Immature natural killer cell (primary cell): ENCODE measurements at regions not wholly inside any gene's neighbourhood (a gene's known extent, or its start where the extent isn't known, plus 50 kb on each side); places are given as distances from the start of the nearest gene placed in this dataset.
A peak's percentile ranks its signal among the peaks of the same experiment; 100 is the strongest.

Experiments used
- DNase-seq, 3 donors: peaks; one replicate each; pipeline ENCODE4 v3.0.0; 2022; ENCODE audit warnings: mixed read lengths in 1 of 3
- H3K27ac Mint-ChIP-seq, 6 donors: one replicate each; pipeline ENCODE4 v1.8.0; 2020; ENCODE audit warnings: mixed read lengths in 6 of 6, mild to moderate bottlenecking in 5 of 6, inconsistent platforms in 4 of 6, moderate library complexity in 3 of 6
- H3K27me3 Mint-ChIP-seq, 3 donors: one replicate each; pipeline ENCODE4 v1.8.0; 2020 to 2021; ENCODE audit warnings: low read depth in 3 of 3, mild to moderate bottlenecking in 3 of 3, mixed read lengths in 3 of 3, moderate library complexity in 3 of 3, inconsistent platforms in 1 of 3
- H3K36me3 Mint-ChIP-seq, 3 donors: one replicate each; pipeline ENCODE4 v1.8.0; 2020; ENCODE audit warnings: mixed read lengths in 3 of 3, inconsistent platforms in 2 of 3, mild to moderate bottlenecking in 2 of 3
- H3K4me1 Mint-ChIP-seq, 2 donors: one replicate each; pipeline ENCODE4 v1.8.0; 2020; ENCODE audit warnings: inconsistent platforms in 2 of 2, mild to moderate bottlenecking in 2 of 2, mixed read lengths in 2 of 2, moderate library complexity in 1 of 2
- H3K4me3 Mint-ChIP-seq, 5 donors: one replicate each; pipeline ENCODE4 v1.8.0; 2020; ENCODE audit warnings: mild to moderate bottlenecking in 5 of 5, mixed read lengths in 5 of 5, inconsistent platforms in 3 of 5, moderate library complexity in 3 of 5
- H3K9me3 Mint-ChIP-seq, 6 donors: one replicate each; pipeline ENCODE4 v1.8.0; 2020; ENCODE audit warnings: mild to moderate bottlenecking in 6 of 6, mixed read lengths in 6 of 6, inconsistent platforms in 4 of 6, moderate library complexity in 3 of 6

DNA sequence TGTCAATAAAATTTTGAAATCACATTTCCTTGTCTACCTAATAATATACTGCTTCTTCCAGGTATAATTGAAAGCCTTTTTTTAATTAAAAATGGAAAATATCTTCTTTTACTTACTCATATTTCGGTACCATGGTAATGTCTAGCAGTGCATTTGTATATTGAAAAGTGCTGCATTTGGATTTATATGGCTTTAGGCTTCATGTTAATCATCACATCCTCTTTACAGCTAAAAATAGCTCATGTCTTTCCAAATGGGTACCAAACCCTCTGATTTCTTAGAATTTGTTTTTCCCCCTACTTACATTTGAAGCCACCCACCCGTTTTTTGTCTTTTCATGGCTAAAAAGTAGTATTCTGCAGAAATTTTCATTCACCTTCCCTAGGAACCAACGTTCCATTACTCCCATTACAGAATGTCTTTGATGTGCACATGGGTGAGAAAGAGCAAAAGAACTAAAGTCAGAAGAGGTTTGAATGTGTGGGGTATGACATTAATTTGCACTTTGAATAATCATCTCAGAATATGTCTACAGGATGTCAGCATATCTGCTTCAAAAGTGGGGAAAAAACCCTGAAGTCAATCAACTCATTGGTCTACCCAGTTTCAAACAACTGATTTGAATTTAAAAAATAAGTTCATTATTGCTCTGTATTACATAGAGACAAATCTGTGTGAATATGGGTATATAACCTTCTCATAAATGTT is 935.9 kb downstream of the GATA3 start:
- Mint-ChIP-seq H3K4me3 (no peak overlapping the region), H3K36me3 (no peaks in the 10 kb centered on the region), H3K27me3 (peaks cover 0 to 4% (median 0%) of the 10 kb centered on the region in 3 donors), H3K27ac (no peak overlapping the region), H3K4me1 (no peaks in the 10 kb centered on the region), H3K9me3 (no peaks in the 10 kb centered on the region)
- no peak for DNase-seq

DNA sequence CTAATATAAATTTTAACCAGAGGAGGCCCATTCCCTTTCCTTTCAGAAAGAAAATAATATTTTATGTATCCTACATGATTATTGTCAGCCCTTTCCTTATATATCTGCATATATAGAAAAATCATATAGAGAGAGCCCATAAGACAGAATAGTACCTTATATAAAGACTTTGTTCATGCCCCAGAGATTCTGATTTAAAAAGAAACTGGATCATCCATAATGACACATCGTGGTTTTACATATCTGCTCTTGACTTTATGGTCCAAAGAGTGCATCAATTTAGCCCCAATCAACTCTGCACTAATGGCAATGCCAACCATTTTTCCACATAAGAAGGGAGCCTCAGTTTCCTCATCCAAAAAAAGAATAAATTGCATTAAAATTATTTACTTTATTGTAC is 937.5 kb downstream of the GATA3 start:
- peaks cover 0 to 4% (median 0%) of the 10 kb centered on the region in 3 donors for H3K27me3 Mint-ChIP-seq
- no peak for DNase-seq
- no peaks in the 10 kb centered on the region for H3K9me3 Mint-ChIP-seq
- no peaks in the 10 kb centered on the region for H3K36me3 Mint-ChIP-seq
- no peaks in the 10 kb centered on the region for H3K4me1 Mint-ChIP-seq
- no peak overlapping the region for H3K27ac Mint-ChIP-seq
- no peak overlapping the region for H3K4me3 Mint-ChIP-seq

DNA sequence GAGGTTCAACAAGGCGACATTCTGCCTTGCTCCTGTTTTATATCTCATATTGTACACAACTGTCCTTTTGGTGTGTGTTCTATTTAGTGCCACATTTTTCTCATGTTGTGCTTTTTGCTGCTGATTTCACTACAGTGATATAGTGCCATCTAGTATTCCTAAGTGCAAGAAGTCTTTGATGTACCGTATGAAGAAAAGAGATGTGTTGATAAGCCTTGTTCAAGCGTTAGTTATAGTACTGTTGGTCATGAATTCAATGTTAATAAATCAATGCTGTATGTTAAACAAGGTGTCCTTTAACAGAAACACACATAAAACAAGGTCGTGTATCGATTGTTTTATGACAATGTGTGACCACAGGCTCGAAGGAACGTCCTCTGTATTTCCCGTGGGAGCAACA is 939.4 kb downstream of the GATA3 start:
- Mint-ChIP-seq H3K9me3 (peaks cover 0 to 2% (median 0%) of the 10 kb centered on the region in 6 donors), H3K4me1 (no peaks in the 10 kb centered on the region), H3K27ac (no peak overlapping the region), H3K27me3 (peaks cover 0 to 4% (median 0%) of the 10 kb centered on the region in 3 donors), H3K4me3 (no peak overlapping the region), H3K36me3 (no peaks in the 10 kb centered on the region)
- no peak for DNase-seq

DNA sequence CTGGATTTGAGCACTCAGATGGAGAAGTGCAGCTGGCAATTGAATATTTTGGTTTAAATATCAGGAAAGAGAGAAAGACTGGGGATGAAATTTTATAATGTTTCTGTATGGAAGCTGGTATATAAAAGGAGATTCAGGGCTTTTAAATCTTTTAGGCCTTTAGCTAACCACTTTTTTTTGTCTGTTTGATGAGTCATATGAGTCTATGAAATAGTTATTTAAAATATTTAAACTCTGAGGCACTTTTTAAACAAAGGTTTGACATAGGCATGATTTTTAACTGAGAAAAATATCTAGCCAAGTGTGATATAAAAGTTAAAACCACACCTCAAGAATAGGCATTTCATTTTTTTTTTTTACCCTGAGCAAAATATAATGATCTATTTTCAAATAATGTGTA is 944.3 kb downstream of the GATA3 start:
- H3K4me3 Mint-ChIP-seq = no peak overlapping the region
- no peaks in the 10 kb centered on the region for H3K4me1 Mint-ChIP-seq
- no peaks in the 10 kb centered on the region for H3K36me3 Mint-ChIP-seq
- DNase-seq = no peak
- H3K27me3 Mint-ChIP-seq = peaks cover 0 to 3% (median 0%) of the 10 kb centered on the region in 3 donors
- no peak overlapping the region for H3K27ac Mint-ChIP-seq
- peaks cover 0 to 2% (median 0%) of the 10 kb centered on the region in 6 donors for H3K9me3 Mint-ChIP-seq

DNA sequence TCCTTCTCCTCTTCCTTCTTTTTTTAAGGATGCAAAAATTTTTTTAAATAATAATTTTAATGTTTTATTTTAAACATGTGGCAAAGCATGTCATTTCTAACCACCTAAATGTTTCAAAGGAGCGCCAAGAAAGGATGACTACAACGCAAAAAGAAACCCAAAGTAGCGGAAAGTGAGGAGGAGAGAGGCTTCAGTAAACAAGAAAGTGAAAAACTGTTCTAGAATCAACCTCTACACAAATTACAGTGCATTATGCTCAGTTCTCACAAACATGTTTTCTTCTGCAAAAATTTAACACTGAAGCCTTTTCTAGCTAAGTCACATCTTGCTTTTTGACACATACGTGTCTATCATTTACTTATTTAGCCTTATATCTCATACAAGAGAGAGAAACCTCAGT is 948.6 kb downstream of the GATA3 start:
- H3K27ac Mint-ChIP-seq = no peak overlapping the region
- H3K4me1 Mint-ChIP-seq = no peaks in the 10 kb centered on the region
- H3K36me3 Mint-ChIP-seq = no peaks in the 10 kb centered on the region
- peaks cover 0 to 3% (median 0%) of the 10 kb centered on the region in 3 donors for H3K27me3 Mint-ChIP-seq
- H3K9me3 Mint-ChIP-seq = no peaks in the 10 kb centered on the region
- DNase-seq = no peak
- H3K4me3 Mint-ChIP-seq = no peak overlapping the region

DNA sequence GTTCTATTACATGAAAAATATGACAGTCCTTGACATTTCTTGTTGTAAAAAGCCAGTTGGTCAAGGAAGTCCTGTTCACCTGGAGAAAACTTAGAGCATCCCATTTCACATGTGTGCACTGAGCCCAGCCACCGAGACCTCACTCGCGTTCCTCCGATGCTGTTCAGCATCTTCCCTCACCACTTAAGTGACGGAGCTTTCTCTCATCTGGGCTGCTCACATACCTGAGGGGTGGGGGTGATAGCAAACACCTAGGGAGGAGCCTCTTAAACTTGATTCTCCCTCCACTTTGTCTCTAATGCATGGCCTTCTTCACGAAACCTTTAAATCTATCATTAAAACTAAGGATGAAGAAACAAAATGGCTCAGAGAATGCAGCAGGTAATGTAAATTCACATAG is 950.2 kb downstream of the GATA3 start:
- Mint-ChIP-seq H3K27me3 (peaks cover 0 to 3% (median 0%) of the 10 kb centered on the region in 3 donors), H3K27ac (no peak overlapping the region), H3K4me1 (peaks cover under 1 to 8% of the 10 kb centered on the region in 2 donors), H3K9me3 (no peaks in the 10 kb centered on the region), H3K36me3 (no peaks in the 10 kb centered on the region), H3K4me3 (no peak overlapping the region)
- no peak for DNase-seq

DNA sequence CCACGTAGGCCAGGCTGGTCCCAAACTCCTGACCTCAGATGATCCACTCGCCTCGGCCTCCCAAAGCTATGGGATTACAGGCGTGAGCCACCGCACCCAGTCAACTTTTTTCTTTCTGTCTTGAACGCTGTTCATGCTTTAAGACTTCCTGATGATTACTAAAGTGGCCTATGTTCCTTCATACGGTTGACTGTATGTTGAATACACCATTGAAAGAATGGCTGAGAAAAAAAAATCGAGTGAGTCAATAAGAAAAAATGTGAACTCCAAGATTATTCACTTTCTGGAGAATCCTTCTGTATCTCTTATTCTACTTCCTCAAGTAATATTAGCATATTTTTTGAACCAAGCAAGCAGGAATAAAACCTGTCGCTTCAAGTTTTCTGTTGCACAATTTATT is 955.0 kb downstream of the GATA3 start:
- H3K27me3 Mint-ChIP-seq = peaks cover 0 to 5% (median 0%) of the 10 kb centered on the region in 3 donors
- no peaks in the 10 kb centered on the region for H3K36me3 Mint-ChIP-seq
- no peak overlapping the region for H3K27ac Mint-ChIP-seq
- DNase-seq = no peak
- no peaks in the 10 kb centered on the region for H3K9me3 Mint-ChIP-seq
- peaks cover 7 to 16% of the 10 kb centered on the region in 2 donors for H3K4me1 Mint-ChIP-seq
- H3K4me3 Mint-ChIP-seq = no peak overlapping the region

DNA sequence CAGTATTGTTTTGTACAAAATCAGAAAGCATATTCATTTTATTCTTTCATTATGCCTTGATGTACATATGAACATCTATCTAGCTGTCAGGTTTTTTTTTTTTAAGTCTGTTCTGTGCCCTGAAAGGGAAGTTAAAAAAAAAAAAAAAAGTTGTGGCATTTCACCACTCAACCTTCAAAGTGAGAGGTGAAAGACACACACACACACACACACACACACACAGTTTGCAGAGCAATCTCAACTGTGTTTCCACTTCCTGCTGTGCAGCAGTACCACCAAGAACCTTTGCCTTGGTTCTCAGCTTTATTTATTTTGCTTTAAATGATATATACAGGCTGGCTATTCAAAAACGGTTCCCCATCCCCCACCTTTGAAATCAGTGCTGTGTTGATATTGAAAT is 955.6 kb downstream of the GATA3 start:
- H3K27ac Mint-ChIP-seq = no peak overlapping the region
- no peaks in the 10 kb centered on the region for H3K36me3 Mint-ChIP-seq
- peaks cover 7 to 16% of the 10 kb centered on the region in 2 donors for H3K4me1 Mint-ChIP-seq
- H3K27me3 Mint-ChIP-seq = peaks cover 0 to 5% (median 0%) of the 10 kb centered on the region in 3 donors
- H3K4me3 Mint-ChIP-seq = peak overlapping the region in 1 of 5 donors; percentile 27
- no peaks in the 10 kb centered on the region for H3K9me3 Mint-ChIP-seq
- DNase-seq = peak; percentile 28 to 41 (median 37)

DNA sequence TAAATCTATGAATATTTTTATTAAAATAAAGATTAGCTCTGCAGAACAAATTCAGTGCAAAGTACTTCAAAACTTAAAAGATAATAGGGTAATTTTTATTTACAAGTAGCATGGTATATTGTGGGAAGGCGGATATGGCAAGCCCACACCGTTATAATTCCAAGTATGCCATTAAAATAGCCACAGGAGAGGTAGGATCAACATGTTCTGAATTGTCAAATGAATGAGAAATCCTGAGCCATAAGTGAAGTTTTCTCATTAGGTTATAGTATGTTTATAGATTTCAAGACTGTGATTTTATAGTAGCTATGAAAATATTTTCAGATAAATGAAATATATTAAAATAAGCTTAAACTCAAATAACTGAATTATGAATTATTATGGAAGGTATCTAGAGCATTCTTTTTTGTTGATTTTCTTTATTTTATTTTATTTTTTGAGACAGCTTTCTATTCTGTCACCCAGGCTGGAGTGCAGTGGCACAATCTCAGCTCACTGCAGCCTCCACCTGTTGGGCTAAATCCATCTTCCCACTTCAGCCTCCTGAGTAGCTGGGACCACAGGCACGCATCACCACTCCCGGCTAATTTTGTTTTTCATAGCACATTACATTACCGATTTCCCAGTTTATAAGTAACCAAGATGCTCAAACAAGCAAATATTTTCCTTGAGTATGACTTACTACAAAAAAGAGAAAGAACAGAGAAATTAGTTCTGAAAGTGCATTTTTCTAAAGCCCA is 956.6 kb downstream of the GATA3 start:
- no peak overlapping the region for H3K4me3 Mint-ChIP-seq
- no peak overlapping the region for H3K27ac Mint-ChIP-seq
- no peaks in the 10 kb centered on the region for H3K36me3 Mint-ChIP-seq
- DNase-seq = no peak
- H3K9me3 Mint-ChIP-seq = no peaks in the 10 kb centered on the region
- H3K4me1 Mint-ChIP-seq = peaks cover 7 to 16% of the 10 kb centered on the region in 2 donors
- H3K27me3 Mint-ChIP-seq = peaks cover 0 to 5% (median 0%) of the 10 kb centered on the region in 3 donors

DNA sequence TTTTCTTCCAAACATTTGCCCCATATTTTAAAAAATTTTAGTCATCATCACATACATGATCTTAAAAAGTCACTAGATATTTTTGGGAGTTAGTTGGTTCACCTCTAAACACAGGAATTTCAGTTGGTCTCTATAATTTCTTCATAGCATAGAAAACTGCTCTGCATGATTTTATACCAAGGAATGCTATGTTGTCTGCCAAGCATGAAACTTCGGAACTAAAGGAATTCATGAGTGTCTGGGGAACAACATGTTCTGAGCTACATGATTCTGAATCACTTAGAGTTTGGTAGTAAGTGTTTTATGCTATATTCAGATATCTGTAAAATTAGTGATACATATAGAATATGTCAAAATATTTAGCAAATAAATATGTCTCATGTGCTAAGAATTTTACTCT is 957.8 kb downstream of the GATA3 start:
- no peak overlapping the region for H3K27ac Mint-ChIP-seq
- DNase-seq = no peak
- peaks cover 7 to 16% of the 10 kb centered on the region in 2 donors for H3K4me1 Mint-ChIP-seq
- H3K4me3 Mint-ChIP-seq = no peak overlapping the region
- H3K36me3 Mint-ChIP-seq = no peaks in the 10 kb centered on the region
- no peaks in the 10 kb centered on the region for H3K9me3 Mint-ChIP-seq
- peaks cover 0 to 5% (median 3%) of the 10 kb centered on the region in 3 donors for H3K27me3 Mint-ChIP-seq

DNA sequence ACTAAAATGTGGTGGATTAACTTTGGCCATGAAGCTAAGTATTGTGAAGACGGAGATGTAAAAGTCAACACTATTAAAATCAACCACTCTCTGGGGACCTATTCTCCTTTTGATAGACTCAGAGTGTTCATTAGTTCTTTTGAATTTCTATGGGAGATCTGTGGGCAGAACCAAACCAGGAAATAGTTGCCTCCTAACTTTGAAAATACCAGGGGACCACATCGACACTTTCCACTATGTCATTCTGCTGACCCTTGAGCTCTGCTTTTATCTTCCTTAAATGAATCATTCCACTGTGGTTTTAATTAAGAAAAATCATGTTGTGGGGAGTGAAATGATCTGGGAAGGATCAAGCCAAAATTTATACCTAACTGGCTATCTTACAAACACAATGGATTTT is 960.5 kb downstream of the GATA3 start:
- DNase-seq = no peak
- H3K27me3 Mint-ChIP-seq = peaks cover 0 to 5% (median 5%) of the 10 kb centered on the region in 3 donors
- no peaks in the 10 kb centered on the region for H3K36me3 Mint-ChIP-seq
- H3K27ac Mint-ChIP-seq = no peak overlapping the region
- peaks cover 4 to 6% of the 10 kb centered on the region in 2 donors for H3K4me1 Mint-ChIP-seq
- H3K9me3 Mint-ChIP-seq = no peaks in the 10 kb centered on the region
- no peak overlapping the region for H3K4me3 Mint-ChIP-seq

DNA sequence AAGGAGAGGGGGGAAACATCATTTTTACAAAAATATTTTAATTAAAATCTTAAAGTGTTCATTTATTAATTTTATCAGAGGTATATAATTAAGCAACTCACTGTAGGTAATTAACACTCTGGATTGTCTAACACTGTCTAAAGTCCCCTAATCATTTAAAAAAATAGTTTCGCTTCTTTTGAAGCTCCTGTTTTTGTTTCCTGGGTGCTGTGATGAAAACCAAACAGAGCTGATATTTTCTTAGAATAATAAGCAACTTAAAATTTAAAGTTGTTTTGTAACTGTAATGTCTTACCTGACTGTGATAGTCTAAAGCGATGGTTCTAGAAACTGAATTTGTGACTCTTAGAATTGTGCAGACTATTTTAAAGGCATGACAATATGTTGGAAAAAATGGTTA is 961.0 kb downstream of the GATA3 start:
- Mint-ChIP-seq H3K4me3 (no peak overlapping the region), H3K27me3 (peaks cover 0 to 5% (median under 1%) of the 10 kb centered on the region in 3 donors), H3K4me1 (peaks cover 0 to 1% of the 10 kb centered on the region in 2 donors), H3K27ac (no peak overlapping the region), H3K36me3 (no peaks in the 10 kb centered on the region), H3K9me3 (no peaks in the 10 kb centered on the region)
- no peak for DNase-seq

DNA sequence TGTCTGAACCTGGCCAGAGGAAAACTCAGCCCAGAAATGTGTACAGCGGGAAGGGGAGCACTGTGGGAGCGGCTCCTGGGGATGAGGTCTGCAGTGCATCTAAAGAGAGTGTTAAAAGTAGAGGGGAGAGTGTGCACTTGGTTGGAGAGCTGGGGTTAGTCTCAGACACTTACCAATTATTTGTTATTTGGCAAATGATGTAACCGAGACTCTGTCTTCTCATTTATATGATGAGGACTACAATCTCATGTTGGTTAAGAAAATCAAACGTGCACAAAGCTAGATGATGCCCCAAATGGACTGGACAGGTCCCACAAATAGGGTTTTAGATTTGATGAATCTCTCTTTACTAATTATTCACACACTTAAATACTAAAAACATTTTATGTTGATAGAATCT is 962.4 kb downstream of the GATA3 start:
- H3K4me1 Mint-ChIP-seq = no peaks in the 10 kb centered on the region
- H3K36me3 Mint-ChIP-seq = no peaks in the 10 kb centered on the region
- DNase-seq = no peak
- no peak overlapping the region for H3K4me3 Mint-ChIP-seq
- H3K9me3 Mint-ChIP-seq = no peaks in the 10 kb centered on the region
- H3K27me3 Mint-ChIP-seq = peaks cover 0 to 5% (median 1%) of the 10 kb centered on the region in 3 donors
- no peak overlapping the region for H3K27ac Mint-ChIP-seq
